SH-SY5Y (cell line): ENCODE measurements at regions not wholly inside any gene's neighbourhood (a gene's known extent, or its start where the extent isn't known, plus 50 kb on each side); places are given as distances from the start of the nearest gene placed in this dataset.

Source experiments
- GATA2 ChIP-seq: IDR thresholded peaks from 2 replicates; pipeline ENCODE4 v1.6.1; 2011; ENCODE audit warnings: mild to moderate bottlenecking, low read depth, low read length
- GATA3 ChIP-seq: IDR thresholded peaks from 2 replicates; pipeline ENCODE4 v1.6.1; 2011; ENCODE audit warnings: low read depth, mild to moderate bottlenecking, low read length, moderate library complexity

GRCh38 chr17:45688820-45689219, 95.3 kb upstream of the CRHR1 start:
- TF ChIP-seq GATA3 = no peak
- TF ChIP-seq GATA2 = no peak

- no peak for TF ChIP-seq GATA3
- 0 out of 2 replicates have a peak, but pooled peaks have one; percentile 14 for TF ChIP-seq GATA2
These were observed 94.7 kb upstream of the CRHR1 start for GRCh38 chr17:45689451-45689850.

- no peak for TF ChIP-seq GATA2
These were observed 93.4 kb upstream of the CRHR1 start for GRCh38 chr17:45690625-45691275.

GRCh38 chr17:45692661-45693060, 91.5 kb upstream of the CRHR1 start:
- no peak for TF ChIP-seq GATA2
- TF ChIP-seq GATA3 = no peak

GRCh38 chr17:45693792-45694191, 90.3 kb upstream of the CRHR1 start:
- no peak for TF ChIP-seq GATA3
- no peak for TF ChIP-seq GATA2

- TF ChIP-seq GATA3 (no peak), GATA2 (no peak)
These were observed 87.7 kb upstream of the CRHR1 start for GRCh38 chr17:45696442-45696841.

- TF ChIP-seq GATA3 = no peak
- TF ChIP-seq GATA2 = no peak
These were observed 87.0 kb upstream of the CRHR1 start for GRCh38 chr17:45697076-45697475.

GRCh38 chr17:45700171-45701090, 83.7 kb upstream of the CRHR1 start:
- TF ChIP-seq GATA2 (no peak), GATA3 (no peak)

GRCh38 chr17:45702666-45703266, 81.4 kb upstream of the CRHR1 start:
- no peak for TF ChIP-seq GATA3
- TF ChIP-seq GATA2 = no peak

- TF ChIP-seq GATA2 (no peak), GATA3 (no peak)
These were observed 80.8 kb upstream of the CRHR1 start for GRCh38 chr17:45703348-45703747.

GRCh38 chr17:45703806-45704205, 80.3 kb upstream of the CRHR1 start:
- TF ChIP-seq GATA3 = no peak
- TF ChIP-seq GATA2 = no peak

- TF ChIP-seq GATA2 = no peak
- no peak for TF ChIP-seq GATA3
These were observed 79.9 kb upstream of the CRHR1 start for GRCh38 chr17:45704251-45704650.

GRCh38 chr17:45705123-45706009, 78.8 kb upstream of the CRHR1 start:
- no peak for TF ChIP-seq GATA3
- TF ChIP-seq GATA2 = no peak

- no peak for TF ChIP-seq GATA3
- no peak for TF ChIP-seq GATA2
These were observed 78.1 kb upstream of the CRHR1 start for GRCh38 chr17:45706033-45706432.
